Trophoblast cell (in vitro differentiated cells and primary cell): ENCODE measurements at regions not wholly inside any gene's neighbourhood (a gene's known extent, or its start where the extent isn't known, plus 50 kb on each side); places are given as distances from the start of the nearest gene placed in this dataset.

Source experiments
- DNase-seq, 2 donors: peaks; one replicate each; pipeline ENCODE4 v3.0.0-alpha.2; 2016
- H2AFZ ChIP-seq: 2 replicates; pipeline ENCODE4 v1.6.1; 2013; ENCODE audit warnings: low read length, moderate library complexity, mild to moderate bottlenecking; ENCODE audit not compliant: insufficient read depth, poor library complexity
- H2AK5ac ChIP-seq: 2 replicates; pipeline ENCODE4 v1.6.1; 2013; ENCODE audit warnings: mild to moderate bottlenecking, low read length
- H2BK120ac ChIP-seq: 2 replicates; pipeline ENCODE4 v1.6.1; 2013; ENCODE audit warnings: low read length, mild to moderate bottlenecking, moderate library complexity; ENCODE audit not compliant: insufficient read depth, poor library complexity
- H2BK12ac ChIP-seq: 2 replicates; pipeline ENCODE4 v1.6.1; 2013; ENCODE audit warnings: mild to moderate bottlenecking, low read length, moderate library complexity
- H2BK5ac ChIP-seq: 2 replicates; pipeline ENCODE4 v1.6.1; 2013; ENCODE audit warnings: low read length, low read depth, moderate library complexity, mild to moderate bottlenecking; ENCODE audit not compliant: poor library complexity
- H3K14ac ChIP-seq: 2 replicates; pipeline ENCODE4 v1.6.1; 2013; ENCODE audit warnings: mild to moderate bottlenecking, low read length
- H3K18ac ChIP-seq: 2 replicates; pipeline ENCODE4 v1.6.1; 2013; ENCODE audit warnings: mild to moderate bottlenecking, low read length
- H3K23ac ChIP-seq: 2 replicates; pipeline ENCODE4 v1.6.1; 2013; ENCODE audit warnings: low read length
- H3K27ac ChIP-seq: 2 replicates; pipeline ENCODE4 v1.5.1; 2013; ENCODE audit warnings: low read depth, mild to moderate bottlenecking, inconsistent platforms, low read length, moderate library complexity
- H3K27me3 ChIP-seq: 2 replicates; pipeline ENCODE4 v1.6.1; 2013; ENCODE audit warnings: inconsistent platforms, mild to moderate bottlenecking, low read length, moderate library complexity; ENCODE audit not compliant: insufficient read depth
- H3K36me3 ChIP-seq, 2 experiments: 1 replicate in 1 of 2; 2 replicates in 1 of 2; pipeline ENCODE4 v1.6.1; 2013; ENCODE audit warnings: low read length in 2 of 2, mild to moderate bottlenecking in 2 of 2, moderate library complexity in 1 of 2; ENCODE audit not compliant: insufficient read depth in 2 of 2, control insufficient read depth in 1 of 2
- H3K4ac ChIP-seq: 2 replicates; pipeline ENCODE4 v1.6.1; 2013; ENCODE audit warnings: low read depth, mild to moderate bottlenecking, low read length, moderate library complexity
- H3K4me1 ChIP-seq, 2 experiments: 1 replicate in 1 of 2; 2 replicates in 1 of 2; pipeline ENCODE4 v1.6.1; 2013; ENCODE audit warnings: low read length in 2 of 2, mild to moderate bottlenecking in 2 of 2, moderate library complexity in 1 of 2; ENCODE audit not compliant: insufficient read depth in 2 of 2, control insufficient read depth in 1 of 2
- H3K4me2 ChIP-seq: 2 replicates; pipeline ENCODE4 v1.6.1; 2013; ENCODE audit warnings: inconsistent platforms, mild to moderate bottlenecking, low read length, moderate library complexity
- H3K4me3 ChIP-seq: 2 replicates; pipeline ENCODE4 v1.5.1; 2013; ENCODE audit warnings: mild to moderate bottlenecking, low read depth, low read length, inconsistent platforms
- H3K79me1 ChIP-seq: one replicate; pipeline ENCODE4 v1.6.1; 2013; ENCODE audit warnings: low read length
- H3K79me2 ChIP-seq: 2 replicates; pipeline ENCODE4 v1.6.1; 2013; ENCODE audit warnings: low read length, mild to moderate bottlenecking; ENCODE audit not compliant: control insufficient read depth, insufficient read depth, poor library complexity
- H3K9ac ChIP-seq: 2 replicates; pipeline ENCODE4 v1.6.1; 2013; ENCODE audit warnings: mild to moderate bottlenecking, low read length
- H3K9me3 ChIP-seq: 2 replicates; pipeline ENCODE4 v1.6.1; 2013; ENCODE audit warnings: low read depth, mild to moderate bottlenecking, control low read depth, inconsistent platforms, low read length; ENCODE audit not compliant: insufficient read depth
- H4K12ac ChIP-seq: 2 replicates; pipeline ENCODE4 v1.6.1; 2013; ENCODE audit warnings: low read depth, mild to moderate bottlenecking, low read length, moderate library complexity
- H4K8ac ChIP-seq: 2 replicates; pipeline ENCODE4 v1.6.1; 2013; ENCODE audit warnings: low read depth, mild to moderate bottlenecking, low read length, moderate library complexity
- H4K91ac ChIP-seq: one replicate; pipeline ENCODE4 v1.6.1; 2013; ENCODE audit warnings: low read depth, mild to moderate bottlenecking, low read length, moderate library complexity
- WGBS: extraction: QIAGEN DNeasy Blood & Tissue Kit; methylation state at CpG from one replicate; pipeline ENCODE4 v1.1.7; 2013; ENCODE audit warnings: missing lambda C conversion rate; ENCODE audit not compliant: insufficient read length, insufficient coverage; ENCODE audit errors: extremely low coverage; 5-methylcytosine and 5-hydroxymethylcytosine counted together

- H3K27me3 ChIP-seq, result no peaks in the 10 kb centered on the region
- H3K79me2 ChIP-seq, result no peaks in the 10 kb centered on the region
- no peak overlapping the region for H4K91ac ChIP-seq
- no peak overlapping the region for H4K8ac ChIP-seq
- H2BK120ac ChIP-seq, result no peak overlapping the region
- no peak overlapping the region for H3K4me2 ChIP-seq
- H3K36me3 ChIP-seq, result no peaks in the 10 kb centered on the region
- H3K4ac ChIP-seq, result no peak overlapping the region
- no peak overlapping the region for H2BK5ac ChIP-seq
- no peak overlapping the region for H3K23ac ChIP-seq
- H3K27ac ChIP-seq, result no peak overlapping the region
- no peak overlapping the region for H4K12ac ChIP-seq
- H3K79me1 ChIP-seq, result no peaks in the 10 kb centered on the region
- H3K4me1 ChIP-seq, result no peaks in the 10 kb centered on the region
- no peak for DNase-seq
- H2AFZ ChIP-seq, result no peak overlapping the region
- no peak overlapping the region for H3K18ac ChIP-seq
- H3K4me3 ChIP-seq, result no peak overlapping the region
- H3K9ac ChIP-seq, result peak overlapping the region; percentile 52
- H3K14ac ChIP-seq, result no peak overlapping the region
- WGBS, result no CpG with 5 or more reads among the region's 3 CpGs
- no peaks in the 10 kb centered on the region for H3K9me3 ChIP-seq
- no peak overlapping the region for H2BK12ac ChIP-seq
- H2AK5ac ChIP-seq, result no peak overlapping the region
These were observed 154.5 kb upstream of the SUCLG2 start for GRCh38 chr3:67808906-67809305.

- Histone ChIP-seq H2BK5ac (no peak overlapping the region), H4K8ac (no peak overlapping the region), H3K14ac (no peak overlapping the region), H4K91ac (no peak overlapping the region), H3K79me1 (no peaks in the 10 kb centered on the region), H4K12ac (no peak overlapping the region), H2BK12ac (no peak overlapping the region), H2BK120ac (no peak overlapping the region), H3K4me2 (no peak overlapping the region), H2AK5ac (no peak overlapping the region), H3K27me3 (no peaks in the 10 kb centered on the region), H3K4me1 (no peaks in the 10 kb centered on the region), H3K23ac (no peak overlapping the region), H3K79me2 (no peaks in the 10 kb centered on the region), H3K27ac (no peak overlapping the region), H3K9ac (no peak overlapping the region), H2AFZ (no peak overlapping the region), H3K4ac (no peak overlapping the region), H3K9me3 (no peaks in the 10 kb centered on the region), H3K36me3 (no peaks in the 10 kb centered on the region), H3K18ac (no peak overlapping the region), H3K4me3 (no peak overlapping the region)
- no CpG with 5 or more reads among the region's 3 CpGs for WGBS
- no peak for DNase-seq
These were observed 150.2 kb upstream of the SUCLG2 start for GRCh38 chr3:67804578-67804977.

DNA sequence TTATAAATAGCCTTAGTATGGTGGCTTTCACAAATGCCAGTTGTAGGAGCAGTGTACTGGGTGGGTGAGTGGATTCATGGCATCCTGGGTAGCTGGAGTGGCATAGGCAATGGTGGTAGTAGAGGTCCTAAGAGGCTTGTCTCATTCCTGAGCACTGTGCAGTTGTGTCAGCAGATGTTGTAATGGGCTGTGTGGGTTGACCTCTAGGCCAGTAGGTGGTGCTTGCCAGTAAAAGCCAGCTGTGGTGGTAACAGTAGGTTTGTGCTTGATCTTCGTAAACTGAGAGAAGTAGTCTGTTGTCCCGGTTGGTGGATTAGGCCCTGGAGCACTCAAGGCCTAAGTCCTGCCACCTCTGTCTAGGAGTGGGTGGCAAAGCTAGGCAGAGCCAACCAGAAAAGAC lies 149.7 kb upstream of the SUCLG2 start:
- H4K8ac ChIP-seq, result no peak overlapping the region
- no CpG with 5 or more reads among the region's 2 CpGs for WGBS
- H3K27ac ChIP-seq, result no peak overlapping the region

GRCh38 chr3:67798412-67798811 lies 144.0 kb upstream of the SUCLG2 start:
- no peak overlapping the region for H3K27ac ChIP-seq
- WGBS, result no CpG with 5 or more reads among the region's 1 CpG
- no peaks in the 10 kb centered on the region for H3K36me3 ChIP-seq
- no peak overlapping the region for H2BK120ac ChIP-seq
- H3K79me2 ChIP-seq, result no peaks in the 10 kb centered on the region
- H3K14ac ChIP-seq, result no peak overlapping the region
- H3K23ac ChIP-seq, result no peak overlapping the region
- no peak for DNase-seq
- H2AK5ac ChIP-seq, result no peak overlapping the region
- no peaks in the 10 kb centered on the region for H3K4me1 ChIP-seq
- H3K4ac ChIP-seq, result no peak overlapping the region
- H3K9ac ChIP-seq, result no peak overlapping the region
- no peaks in the 10 kb centered on the region for H3K79me1 ChIP-seq
- H3K27me3 ChIP-seq, result no peaks in the 10 kb centered on the region
- H4K12ac ChIP-seq, result no peak overlapping the region
- H3K18ac ChIP-seq, result no peak overlapping the region
- H2AFZ ChIP-seq, result no peak overlapping the region
- no peak overlapping the region for H3K4me3 ChIP-seq
- no peak overlapping the region for H4K91ac ChIP-seq
- no peak overlapping the region for H3K4me2 ChIP-seq
- H2BK5ac ChIP-seq, result no peak overlapping the region
- no peak overlapping the region for H2BK12ac ChIP-seq
- no peaks in the 10 kb centered on the region for H3K9me3 ChIP-seq
- no peak overlapping the region for H4K8ac ChIP-seq

More for the DNA sequence above, 149.7 kb upstream of the SUCLG2 start:
- Histone ChIP-seq H2BK120ac (no peak overlapping the region), H3K23ac (no peak overlapping the region), H2AFZ (no peak overlapping the region), H3K18ac (no peak overlapping the region), H2BK5ac (no peak overlapping the region), H3K27me3 (no peaks in the 10 kb centered on the region), H4K12ac (no peak overlapping the region), H3K79me1 (no peaks in the 10 kb centered on the region), H2AK5ac (no peak overlapping the region), H3K79me2 (no peaks in the 10 kb centered on the region), H3K9me3 (no peaks in the 10 kb centered on the region), H3K9ac (no peak overlapping the region), H3K14ac (no peak overlapping the region), H3K4me3 (no peak overlapping the region), H3K36me3 (no peaks in the 10 kb centered on the region), H4K91ac (no peak overlapping the region), H3K4me1 (no peaks in the 10 kb centered on the region), H3K4ac (no peak overlapping the region), H2BK12ac (no peak overlapping the region), H3K4me2 (no peak overlapping the region)
- no peak for DNase-seq
